ENCODE measurements at regions not wholly inside any gene's neighbourhood (a gene's known extent, or its start where the extent isn't known, plus 50 kb on each side); places are given as distances from the start of the nearest gene placed in this dataset.
"Not testable (repeated sequence)": the region's sequence is repeated elsewhere in the genome, so short reads cannot be mapped to it uniquely, and the experiment has no call there.

GRCh38 chr3:194051366-194052149 lies 84.4 kb upstream of the HES1 start:
- DNase-seq: no peak

GRCh38 chr3:194053136-194053535 lies 82.8 kb upstream of the HES1 start:
- no peak for DNase-seq

- DNase-seq: no peak
These were observed 81.9 kb upstream of the HES1 start for GRCh38 chr3:194054016-194054415.

DNA sequence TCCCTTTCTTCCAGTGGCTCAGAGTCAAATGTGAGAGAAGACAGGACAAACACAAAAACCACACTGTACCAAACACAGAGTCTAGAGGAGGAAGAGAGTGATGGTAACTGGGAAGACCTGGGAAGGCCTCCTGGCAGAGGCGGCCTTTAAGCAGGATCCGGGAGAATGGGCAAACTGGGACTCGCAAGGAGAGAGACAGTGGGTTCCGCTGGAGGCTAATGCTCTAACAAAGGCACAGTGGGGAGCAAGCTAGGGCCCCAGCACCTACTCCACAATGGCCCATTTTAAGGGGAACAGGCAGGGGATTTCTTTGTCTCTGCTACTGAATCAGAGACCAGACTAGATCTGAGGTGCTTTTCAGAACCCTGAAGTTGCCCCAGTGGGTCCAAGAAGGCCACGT lies 81.4 kb upstream of the HES1 start:
- DNase-seq: no peak

DNA sequence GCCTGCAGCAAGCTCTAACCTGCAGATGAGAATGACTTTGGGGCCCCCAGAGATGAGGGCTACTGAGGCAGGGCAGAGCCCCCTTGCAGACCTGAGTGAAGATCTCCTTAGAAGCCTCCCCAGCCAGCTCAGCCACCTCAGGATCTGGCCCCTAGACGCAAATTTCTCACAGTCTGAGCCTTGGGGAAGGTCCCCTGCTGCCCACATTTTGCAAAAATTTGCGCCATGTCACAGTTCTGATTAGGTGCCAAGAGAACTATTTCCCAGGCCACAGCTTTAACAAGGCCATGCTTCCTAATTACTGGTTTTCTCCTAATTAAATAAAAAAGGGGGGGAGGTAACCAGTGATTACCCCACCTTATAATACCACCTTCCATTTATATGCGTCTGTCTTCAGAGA lies 81.0 kb upstream of the HES1 start:
- DNase-seq: no peak

DNA sequence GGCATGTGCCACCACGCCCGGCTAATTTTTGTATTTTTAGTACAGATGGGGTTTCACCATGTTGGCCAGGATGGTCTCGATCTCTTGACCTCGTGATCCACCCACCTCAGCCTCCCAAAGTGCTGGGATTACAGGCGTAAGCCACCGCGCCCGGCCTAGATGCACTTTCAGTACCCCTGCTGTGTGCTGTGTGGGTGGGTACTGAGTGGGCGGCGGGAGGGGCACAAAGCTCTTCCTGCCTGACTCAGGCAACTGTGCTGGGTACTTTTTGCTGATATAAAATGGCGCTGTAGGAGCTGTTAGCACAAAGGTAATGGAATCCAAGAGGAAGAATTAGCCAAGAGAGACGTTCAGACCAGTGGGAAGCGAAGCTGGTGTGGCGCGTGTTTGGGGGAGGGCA lies 79.6 kb upstream of the HES1 start:
- DNase-seq: not testable (repeated sequence)

- no peak for DNase-seq
These were observed 79.1 kb upstream of the HES1 start for GRCh38 chr3:194056731-194057415.

- DNase-seq: no peak
These were observed 78.3 kb upstream of the HES1 start for GRCh38 chr3:194057570-194058188.

DNA sequence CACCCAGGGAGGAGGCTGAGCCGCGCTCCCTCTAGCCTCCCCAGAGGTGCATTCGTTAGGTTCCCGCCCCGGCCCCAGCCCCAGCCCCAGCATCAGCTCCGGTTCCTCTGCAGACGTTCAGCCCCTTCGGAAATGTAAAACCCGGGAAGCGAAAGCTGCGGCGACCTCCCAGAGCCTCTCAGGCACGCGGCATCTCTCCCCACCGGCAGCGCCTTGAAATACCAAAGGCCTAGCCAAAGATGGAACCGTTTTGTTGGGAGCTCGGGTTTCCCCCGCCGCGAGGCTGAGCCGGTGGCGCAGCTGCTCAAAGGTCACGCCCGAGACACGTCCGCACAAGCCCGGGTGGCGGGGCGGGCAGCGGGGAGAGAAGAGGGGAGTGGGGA lies 77.8 kb upstream of the HES1 start:
- peak; percentile 32 for DNase-seq

DNA sequence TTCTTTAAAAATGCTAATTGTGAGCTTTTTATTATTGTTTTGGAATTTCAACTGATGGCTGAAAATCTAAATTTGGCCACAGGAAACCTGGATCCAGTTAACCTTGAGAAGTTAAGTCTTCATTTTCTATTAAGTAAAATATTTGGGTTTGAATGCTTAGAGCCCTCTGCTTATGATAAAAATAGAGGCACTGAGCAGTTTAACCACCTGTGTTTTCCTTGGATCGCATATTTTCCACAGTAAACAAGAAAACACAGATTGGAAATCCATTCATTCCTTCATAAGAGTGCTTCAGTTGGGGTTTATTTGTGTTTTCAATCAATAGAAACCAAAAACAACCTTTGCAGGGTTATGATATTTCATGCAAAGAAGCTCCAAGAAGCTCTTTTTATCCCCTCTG lies 77.2 kb upstream of the HES1 start:
- DNase-seq: no peak

DNA sequence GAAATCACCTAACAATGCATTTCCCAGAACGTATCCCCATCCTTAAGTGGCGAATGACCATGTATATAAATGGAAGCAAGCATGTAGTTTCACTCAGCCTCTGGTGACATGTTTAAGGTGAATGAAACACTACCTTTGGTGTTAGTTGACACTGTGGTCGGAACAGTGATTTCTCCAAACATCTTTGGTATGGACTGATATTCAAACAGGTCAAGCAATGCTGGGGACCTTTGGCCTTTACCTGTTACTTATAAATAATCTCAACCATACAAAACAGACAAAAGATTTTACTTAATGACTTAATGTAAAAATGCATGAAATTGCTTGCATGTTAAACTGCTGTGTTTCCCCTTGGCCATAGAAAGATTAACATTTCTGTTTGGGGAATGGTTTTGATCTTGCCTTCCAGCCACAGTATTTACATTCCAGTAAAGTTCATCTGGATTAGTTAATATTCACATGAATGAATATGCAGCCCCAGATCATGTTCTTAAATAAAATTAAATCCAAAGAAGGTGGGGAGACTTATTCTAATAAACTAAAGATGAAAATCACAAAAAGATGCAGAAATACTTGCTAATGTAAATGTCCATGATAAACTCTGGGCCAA lies 74.4 kb upstream of the HES1 start:
- no peak for DNase-seq

- no peak for DNase-seq
These were observed 73.1 kb upstream of the HES1 start for GRCh38 chr3:194062830-194063229.

GRCh38 chr3:194064380-194065332 lies 71.3 kb upstream of the HES1 start:
- DNase-seq: peak; percentile 87

- not testable (repeated sequence) for DNase-seq
These were observed 68.6 kb upstream of the HES1 start for GRCh38 chr3:194067327-194067726.

GRCh38 chr3:194067949-194068362 lies 68.0 kb upstream of the HES1 start:
- no peak for DNase-seq

DNA sequence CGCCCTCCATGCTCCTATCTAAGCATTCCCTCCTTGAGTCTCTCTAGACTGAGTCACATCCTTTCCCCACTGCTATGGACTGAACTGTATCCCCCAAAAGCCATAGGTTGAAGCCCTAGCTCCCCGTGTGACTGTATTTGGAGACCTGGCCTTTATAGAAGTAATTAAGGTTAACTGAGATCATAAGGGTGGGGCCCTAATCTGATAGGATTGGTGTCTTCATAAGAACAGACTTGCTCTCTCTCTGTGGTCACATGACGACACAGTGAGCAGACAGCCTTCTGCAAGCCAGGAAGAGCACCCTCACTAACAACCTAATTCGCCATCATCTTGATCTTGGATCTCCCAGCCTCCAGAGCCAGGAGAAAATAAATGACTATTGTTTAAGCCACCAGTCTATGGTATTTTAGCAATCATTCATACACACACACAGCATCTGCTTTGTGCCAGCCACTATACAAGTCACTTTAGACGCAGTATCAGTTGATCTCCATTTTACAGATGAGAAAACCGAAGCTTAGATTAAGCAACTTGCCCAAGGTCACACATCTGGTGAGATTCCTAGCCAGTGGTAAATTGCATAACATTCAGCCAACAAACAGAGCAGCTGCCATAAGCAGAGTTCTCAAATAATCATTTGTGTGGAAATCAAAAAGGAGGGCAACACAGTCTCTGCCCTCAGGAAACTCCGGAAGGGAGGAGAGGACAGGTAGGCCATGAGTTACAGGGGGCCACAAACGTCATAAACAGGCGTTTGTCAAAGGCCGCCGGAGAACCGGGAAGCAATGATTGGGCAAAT lies 66.3 kb upstream of the HES1 start:
- no peak for DNase-seq

GRCh38 chr3:194070220-194070633 lies 65.7 kb upstream of the HES1 start:
- no peak for DNase-seq

DNA sequence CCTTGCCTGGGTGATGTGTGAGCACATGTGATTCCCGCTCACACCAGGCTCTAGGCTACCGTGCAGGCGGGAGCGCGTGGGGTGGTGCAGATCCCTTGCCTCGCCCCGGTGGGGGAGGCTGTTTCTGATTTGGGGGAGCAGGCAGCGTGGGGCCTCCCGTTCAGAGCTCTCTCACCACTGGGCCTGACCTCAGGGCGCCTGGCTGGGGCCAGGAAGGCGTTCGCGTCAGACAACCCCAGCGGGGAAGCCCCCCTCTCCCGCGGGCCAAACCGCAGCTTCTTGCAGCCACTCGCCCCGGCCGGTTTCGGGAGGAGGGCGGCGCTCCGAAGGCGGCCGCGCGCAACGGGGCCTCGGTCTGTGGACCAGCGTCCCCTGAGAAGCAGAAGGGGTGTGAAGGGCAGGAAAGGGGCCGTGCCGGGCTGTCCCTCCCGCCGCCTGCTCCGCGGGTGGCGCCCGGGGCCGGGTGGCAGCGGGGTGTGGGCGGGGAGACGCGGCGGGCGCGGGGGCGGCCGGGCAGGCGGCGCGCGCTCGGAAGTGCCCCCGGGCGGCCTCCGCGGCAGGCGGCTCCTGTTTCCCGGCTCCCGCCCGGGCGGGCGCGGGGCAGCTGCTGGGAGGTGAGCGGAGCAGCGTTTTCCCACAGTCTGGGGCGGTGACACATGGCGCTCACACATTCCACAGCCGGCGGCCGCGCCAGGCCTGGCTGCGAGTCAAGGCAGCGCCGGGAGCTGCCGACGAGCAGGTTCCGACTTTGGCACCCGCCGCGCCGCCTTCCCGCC lies 65.1 kb upstream of the HES1 start:
- DNase-seq: no peak

DNA sequence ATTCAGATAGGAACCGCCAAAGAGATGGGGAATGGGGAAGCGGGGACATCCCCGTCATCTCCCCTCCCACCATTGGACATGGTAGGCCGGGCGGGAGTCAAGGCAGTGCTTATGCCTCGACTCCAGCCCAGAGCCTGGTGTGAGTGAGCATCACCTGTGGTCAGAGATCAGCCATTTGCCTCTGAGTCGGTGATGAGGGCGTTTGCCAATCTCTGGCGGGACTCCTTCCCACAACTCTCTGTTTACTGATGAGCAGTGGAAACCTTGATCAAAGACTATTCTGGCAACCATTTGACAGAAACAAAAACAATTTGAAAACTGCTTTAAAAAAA lies 63.9 kb upstream of the HES1 start:
- DNase-seq: no peak

DNA sequence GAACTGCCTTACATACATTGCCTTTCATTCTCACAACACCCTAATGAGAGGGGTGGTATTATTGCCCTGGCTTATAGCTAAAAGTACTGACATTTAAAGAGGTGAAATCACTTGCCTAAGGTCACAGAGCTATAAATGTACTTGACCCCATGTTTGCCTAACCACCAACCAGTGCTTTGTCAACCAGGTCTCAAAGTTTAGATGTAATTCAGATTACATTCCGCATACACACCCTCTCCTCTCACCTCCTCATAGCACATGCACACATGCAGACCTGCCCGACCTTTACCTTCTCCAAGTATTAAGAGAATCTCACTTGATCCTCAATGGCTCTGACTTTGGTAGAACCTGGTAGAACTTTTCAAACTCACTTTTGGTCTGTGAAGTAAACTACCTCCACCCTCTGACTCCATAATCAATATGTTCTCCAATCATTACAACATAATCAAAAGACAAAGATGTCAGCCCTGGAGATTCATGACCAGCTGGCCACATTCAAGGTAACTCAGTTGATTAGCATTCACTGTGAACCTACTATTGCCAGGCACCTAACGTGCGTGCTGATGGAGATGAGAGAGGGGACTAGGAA lies 63.2 kb upstream of the HES1 start:
- DNase-seq: no peak

- DNase-seq: no peak
These were observed 62.0 kb upstream of the HES1 start for GRCh38 chr3:194073926-194074325.

All from NCI-H524 treated with DMSO at 0.1 percent for 48 hours (cell line).